H9 (cell line): ENCODE measurements at regions not wholly inside any gene's neighbourhood (a gene's known extent, or its start where the extent isn't known, plus 50 kb on each side); places are given as distances from the start of the nearest gene placed in this dataset.

ENCODE experiments used
- DNase-seq: peaks from one replicate; pipeline ENCODE4 v3.0.0-alpha.2; 2017
- H2AFZ ChIP-seq: one replicate; pipeline ENCODE4 v1.6.1; 2013; ENCODE audit warnings: mild to moderate bottlenecking, low read length, control low read depth, moderate library complexity
- H2AK5ac ChIP-seq: 2 replicates; pipeline ENCODE4 v1.6.1; 2013; ENCODE audit warnings: low read length, control low read depth, mixed read lengths; ENCODE audit not compliant: insufficient read length
- H2BK120ac ChIP-seq: one replicate; pipeline ENCODE4 v1.6.1; 2013; ENCODE audit warnings: low read depth, mild to moderate bottlenecking, low read length, control low read depth, inconsistent platforms; ENCODE audit not compliant: poor library complexity, severe bottlenecking
- H2BK12ac ChIP-seq: 2 replicates; pipeline ENCODE4 v1.6.1; 2013; ENCODE audit warnings: low read length, control low read depth, mixed read lengths, low read depth; ENCODE audit not compliant: insufficient read length
- H2BK15ac ChIP-seq: 2 replicates; pipeline ENCODE4 v1.6.1; 2013; ENCODE audit warnings: low read depth, low read length, control low read depth
- H2BK20ac ChIP-seq: one replicate; pipeline ENCODE4 v1.6.1; 2013; ENCODE audit warnings: low read depth, mild to moderate bottlenecking, low read length, control low read depth, inconsistent platforms; ENCODE audit not compliant: poor library complexity, severe bottlenecking
- H2BK5ac ChIP-seq: 2 replicates; pipeline ENCODE4 v1.6.1; 2013; ENCODE audit warnings: low read length, control low read depth, mixed read lengths; ENCODE audit not compliant: insufficient read length
- H3K14ac ChIP-seq: 2 replicates; pipeline ENCODE4 v1.6.1; 2013; ENCODE audit warnings: low read length, control low read depth; ENCODE audit not compliant: insufficient read depth
- H3K18ac ChIP-seq: 2 replicates; pipeline ENCODE4 v1.6.1; 2013; ENCODE audit warnings: low read depth, mild to moderate bottlenecking, mixed read lengths, low read length, control low read depth; ENCODE audit not compliant: insufficient read length
- H3K23ac ChIP-seq: 2 replicates; pipeline ENCODE4 v1.6.1; 2013; ENCODE audit warnings: low read length, control low read depth, mixed read lengths, low read depth; ENCODE audit not compliant: insufficient read length
- H3K23me2 ChIP-seq: 2 replicates; pipeline ENCODE4 v1.6.1; 2013; ENCODE audit warnings: low read depth, mild to moderate bottlenecking, mixed read lengths, low read length, control low read depth; ENCODE audit not compliant: insufficient read length, poor library complexity, severe bottlenecking
- H3K27ac ChIP-seq: 2 replicates; pipeline ENCODE4 v1.5.1; 2013; ENCODE audit warnings: low read length, control low read depth, mixed read lengths, low read depth; ENCODE audit not compliant: insufficient read length
- H3K27me3 ChIP-seq: 2 replicates; pipeline ENCODE4 v1.6.1; 2013; ENCODE audit warnings: low read length, control low read depth, inconsistent platforms; ENCODE audit not compliant: insufficient read depth
- H3K4ac ChIP-seq: 2 replicates; pipeline ENCODE4 v1.6.1; 2013; ENCODE audit warnings: low read depth, mild to moderate bottlenecking, control low read depth, inconsistent platforms, low read length, moderate library complexity
- H3K4me1 ChIP-seq: 2 replicates; pipeline ENCODE4 v1.6.1; 2013; ENCODE audit warnings: low read length, control low read depth, inconsistent platforms; ENCODE audit not compliant: insufficient read depth
- H3K4me2 ChIP-seq: 2 replicates; pipeline ENCODE4 v1.6.1; 2013; ENCODE audit warnings: low read length, control low read depth, mixed read lengths; ENCODE audit not compliant: insufficient read length, insufficient read depth
- H3K56ac ChIP-seq: 2 replicates; pipeline ENCODE4 v1.6.1; 2013; ENCODE audit warnings: low read depth, mild to moderate bottlenecking, mixed read lengths, low read length, control low read depth; ENCODE audit not compliant: insufficient read length
- H3K79me1 ChIP-seq: 2 replicates; pipeline ENCODE4 v1.6.1; 2013; ENCODE audit warnings: low read depth, mild to moderate bottlenecking, moderate library complexity, low read length, control low read depth, inconsistent platforms; ENCODE audit not compliant: insufficient read depth, poor library complexity, severe bottlenecking
- H3K79me2 ChIP-seq: 2 replicates; pipeline ENCODE4 v1.6.1; 2013; ENCODE audit warnings: low read length, control low read depth, inconsistent platforms; ENCODE audit not compliant: insufficient read depth
- H3K9ac ChIP-seq: 2 replicates; pipeline ENCODE4 v1.6.1; 2013; ENCODE audit warnings: low read length, control low read depth, mixed read lengths; ENCODE audit not compliant: insufficient read length; ENCODE audit errors: extremely low read depth
- H3K9me3 ChIP-seq: one replicate; pipeline ENCODE4 v1.6.1; 2013; ENCODE audit warnings: low read depth, low read length, inconsistent platforms; ENCODE audit not compliant: control insufficient read depth
- H3T11ph ChIP-seq: one replicate; pipeline ENCODE4 v1.6.1; 2013; ENCODE audit warnings: mild to moderate bottlenecking, low read length, control low read depth, inconsistent platforms
- H4K20me1 ChIP-seq: one replicate; pipeline ENCODE4 v1.6.1; 2013; ENCODE audit not compliant: control insufficient read depth, insufficient read length, insufficient read depth
- H4K5ac ChIP-seq: 2 replicates; pipeline ENCODE4 v1.6.1; 2013; ENCODE audit warnings: low read depth, mild to moderate bottlenecking, mixed read lengths, low read length, control low read depth; ENCODE audit not compliant: insufficient read length
- H4K8ac ChIP-seq: replicated peaks from 2 replicates; pipeline ENCODE4 v1.6.1; 2013; ENCODE audit warnings: low read length, control low read depth, mixed read lengths, low read depth; ENCODE audit not compliant: insufficient read length
- H4K91ac ChIP-seq: 2 replicates; pipeline ENCODE4 v1.6.1; 2013; ENCODE audit warnings: low read depth, mild to moderate bottlenecking, moderate library complexity, mixed read lengths, low read length, control low read depth; ENCODE audit not compliant: insufficient read length
- H3K27ac Mint-ChIP-seq, 3 experiments: 2 replicates in 2 of 3; 3 replicates in 1 of 3; pipeline ENCODE4 v1.8.0; 2020 to 2021; ENCODE audit warnings: mixed read lengths in 3 of 3, mild to moderate bottlenecking in 1 of 3, moderate library complexity in 1 of 3
- H3K27me3 Mint-ChIP-seq: 2 replicates; pipeline ENCODE4 v1.8.0; 2021; ENCODE audit warnings: low read depth, mild to moderate bottlenecking, moderate library complexity, mixed read lengths
- H3K36me3 Mint-ChIP-seq, 3 experiments: 2 replicates in 2 of 3; 3 replicates in 1 of 3; pipeline ENCODE4 v1.8.0; 2020 to 2021; ENCODE audit warnings: low read depth in 3 of 3, mixed read lengths in 3 of 3; ENCODE audit not compliant: insufficient read depth in 1 of 3
- H3K4me1 Mint-ChIP-seq, 2 experiments: 2 replicates each; pipeline ENCODE4 v1.8.0; 2020; ENCODE audit warnings: mixed read lengths in 2 of 2
- H3K4me3 Mint-ChIP-seq, 2 experiments: 2 replicates in 1 of 2; 3 replicates in 1 of 2; pipeline ENCODE4 v1.8.0; 2020 to 2021; ENCODE audit warnings: mild to moderate bottlenecking in 2 of 2, mixed read lengths in 2 of 2, moderate library complexity in 1 of 2
- H3K9me3 Mint-ChIP-seq, 2 experiments: 2 replicates in 1 of 2; 3 replicates in 1 of 2; pipeline ENCODE4 v1.8.0; 2020; ENCODE audit warnings: mild to moderate bottlenecking in 2 of 2, mixed read lengths in 2 of 2, moderate library complexity in 1 of 2
- CTCF ChIP-seq: fragments of 200-600 bp; sonication (generic); conservative IDR thresholded peaks from 3 replicates; pipeline ENCODE4 v1.8.0; 2021; ENCODE audit warnings: antibody characterized with exemption, mild to moderate bottlenecking
- WGBS: extraction: QIAGEN DNeasy Blood & Tissue Kit; methylation state at CpG from one replicate; pipeline ENCODE4 v1.1.7; 2013; ENCODE audit warnings: missing lambda C conversion rate, low lambda C conversion rate, mixed read lengths; ENCODE audit not compliant: insufficient read length; ENCODE audit errors: extremely low coverage; 5-methylcytosine and 5-hydroxymethylcytosine counted together

GRCh38 chr2:198316852-198317396 lies 512.5 kb downstream of the PLCL1 start:
- no peaks in the 10 kb centered on the region for H3K9me3 Mint-ChIP-seq
- H2BK120ac ChIP-seq, result no peak overlapping the region
- H4K20me1 ChIP-seq, result no peaks in the 10 kb centered on the region
- no peak overlapping the region for H2AFZ ChIP-seq
- H3K27me3 Mint-ChIP-seq, result no peaks in the 10 kb centered on the region
- no CpG with 5 or more reads among the region's 7 CpGs for WGBS
- H3K4me1 Mint-ChIP-seq, result peaks cover 11 to 21% of the 10 kb centered on the region in 2 experiments
- H2BK20ac ChIP-seq, result no peak overlapping the region
- TF ChIP-seq CTCF, result no peak
- no peak overlapping the region for H3K27ac ChIP-seq
- no peak overlapping the region for H2BK15ac ChIP-seq
- no peak for DNase-seq
- no peak overlapping the region for H3K18ac ChIP-seq
- no peak overlapping the region for H3K23ac ChIP-seq
- H4K5ac ChIP-seq, result no peak overlapping the region
- H3K4me1 ChIP-seq, result no peaks in the 10 kb centered on the region
- H3K9me3 ChIP-seq, result no peaks in the 10 kb centered on the region
- no peaks in the 10 kb centered on the region for H3K23me2 ChIP-seq
- no peak overlapping the region for H3K4ac ChIP-seq
- H3K14ac ChIP-seq, result no peak overlapping the region
- no peak overlapping the region for H2BK5ac ChIP-seq
- no peak overlapping the region for H2BK12ac ChIP-seq
- H3K4me3 Mint-ChIP-seq, result no peak overlapping the region
- no peak overlapping the region for H3K9ac ChIP-seq
- no peaks in the 10 kb centered on the region for H3K36me3 Mint-ChIP-seq
- H3K4me2 ChIP-seq, result no peak overlapping the region
- H2AK5ac ChIP-seq, result no peak overlapping the region
- no peak overlapping the region; a peak in 1 of 7 replicates for H3K27ac Mint-ChIP-seq
- H3K27me3 ChIP-seq, result no peaks in the 10 kb centered on the region
- H4K91ac ChIP-seq, result no peak overlapping the region
- H3K79me1 ChIP-seq, result no peaks in the 10 kb centered on the region
- H3T11ph ChIP-seq, result no peak overlapping the region
- no peak overlapping the region for H3K56ac ChIP-seq
- no peaks in the 10 kb centered on the region for H3K79me2 ChIP-seq
- H4K8ac ChIP-seq, result no peak overlapping the region
